ENCODE measurements at regions not wholly inside any gene's neighbourhood (a gene's known extent, or its start where the extent isn't known, plus 50 kb on each side); places are given as distances from the start of the nearest gene placed in this dataset.
A peak's percentile ranks its signal among the peaks of the same experiment; 100 is the strongest.
"Not testable (repeated sequence)": the region's sequence is repeated elsewhere in the genome, so short reads cannot be mapped to it uniquely, and the experiment has no call there.

DNA sequence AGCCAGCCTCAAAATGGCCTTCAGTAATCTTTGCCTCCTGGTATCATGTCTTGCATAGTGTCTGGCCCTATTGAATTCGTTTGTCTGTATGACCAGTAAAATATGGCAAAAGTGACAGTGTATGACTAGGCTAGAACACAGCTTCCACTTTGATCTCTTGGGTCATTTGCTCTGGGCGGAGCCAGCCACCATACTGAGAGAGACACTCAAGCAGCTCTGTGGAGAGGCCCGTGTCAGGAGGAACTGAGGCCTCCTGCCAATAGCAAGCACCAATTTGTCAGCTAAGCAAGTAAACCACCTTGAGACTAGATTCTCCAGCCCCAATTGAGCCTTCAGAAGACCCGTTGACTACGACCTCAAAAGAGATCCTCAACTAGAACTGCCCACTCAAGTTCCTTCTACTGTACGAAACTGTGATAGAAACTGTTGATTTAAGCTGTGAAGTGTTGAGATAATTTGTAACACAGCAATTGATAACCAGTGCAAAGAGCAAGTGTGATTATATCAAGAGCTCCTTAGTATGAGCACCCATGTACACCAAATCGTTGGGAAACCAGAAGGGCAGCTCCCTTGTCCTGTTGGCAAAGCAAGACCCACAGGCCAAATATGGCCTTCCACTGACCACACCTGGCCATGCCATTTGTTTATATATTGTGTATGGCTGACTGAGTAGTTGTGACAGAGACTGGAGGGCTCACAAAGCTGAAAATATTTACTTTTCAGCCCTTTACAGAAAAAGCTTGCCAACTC lies 52.7 kb upstream of the SERBP1 start:
- DNase-seq (ENCODE audit: low spot score), result no peak

DNA sequence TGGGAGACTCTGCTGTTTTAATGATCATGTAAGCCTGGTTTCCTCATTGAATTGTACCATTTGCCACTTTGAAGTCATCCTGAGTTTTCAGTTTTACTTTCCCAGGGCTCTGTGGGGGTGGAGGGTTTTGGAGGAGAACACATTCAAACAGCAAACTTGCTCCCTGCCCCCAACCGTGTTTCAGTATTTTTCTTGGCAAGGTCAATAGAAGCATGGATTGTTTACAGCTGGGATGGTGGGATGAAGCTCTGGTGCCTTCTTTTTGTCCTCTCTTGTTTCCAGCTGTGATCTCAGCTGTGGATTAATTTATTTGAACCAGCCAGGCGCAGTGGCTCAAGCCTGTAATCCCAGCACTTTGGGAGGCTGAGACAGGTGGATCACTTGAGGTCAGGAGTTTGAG lies 54.3 kb upstream of the SERBP1 start:
- no peak for DNase-seq (ENCODE audit: low spot score)

DNA sequence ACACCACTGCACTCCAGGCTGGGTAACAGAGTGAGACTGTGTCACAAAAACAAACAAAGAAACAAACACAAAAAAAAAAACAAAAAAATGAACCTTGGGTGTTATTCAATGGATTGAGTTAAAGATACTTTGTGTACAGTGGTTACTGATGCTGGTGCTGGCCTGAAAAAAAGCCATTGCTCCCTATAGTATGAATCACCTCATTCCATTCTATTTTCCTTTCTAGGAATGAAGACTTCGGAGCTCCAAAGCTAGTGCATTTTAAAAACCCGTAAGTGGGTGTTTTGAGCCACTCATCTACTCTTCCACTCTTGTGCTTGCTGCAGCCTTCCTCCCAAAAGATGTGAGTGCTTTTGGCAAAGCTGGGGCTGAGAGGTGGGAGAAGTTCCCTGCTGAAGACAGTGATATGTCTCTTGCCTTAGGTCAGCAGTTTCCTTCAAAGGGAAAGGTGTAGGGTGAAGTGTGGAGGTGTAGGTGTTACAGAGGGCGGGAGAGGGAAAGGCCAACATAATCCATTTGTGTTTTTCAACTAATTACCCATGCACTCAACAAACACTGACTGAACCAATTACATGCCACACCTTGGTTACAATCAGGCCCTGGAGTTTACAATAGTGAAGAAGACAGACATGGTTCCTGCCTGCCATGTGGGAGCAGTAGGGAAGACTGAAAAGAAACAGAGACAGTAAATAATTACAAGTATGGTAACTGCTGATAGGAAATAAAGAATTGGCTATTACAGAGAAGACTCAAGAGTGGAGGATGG lies 55.0 kb upstream of the SERBP1 start:
- DNase-seq (ENCODE audit: low spot score), result no peak

DNA sequence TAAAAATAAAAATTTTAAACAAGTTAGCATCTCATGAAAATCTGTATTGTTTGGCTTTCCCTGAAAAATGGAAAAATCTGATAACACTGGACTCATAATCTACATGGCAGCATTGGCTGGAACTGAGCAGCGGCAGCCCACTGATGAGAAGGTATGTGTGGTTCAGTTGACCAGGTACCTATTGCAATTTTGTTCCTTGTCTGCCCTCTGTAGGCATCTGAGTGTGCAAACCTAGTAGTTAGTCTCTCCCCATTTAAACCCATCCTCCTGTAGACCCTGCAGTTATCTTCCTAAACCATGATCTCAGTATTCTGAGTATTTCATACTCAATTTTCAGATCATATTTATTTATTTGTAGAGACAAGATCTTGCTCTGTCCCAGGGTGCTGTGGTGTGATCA lies 59.4 kb upstream of the SERBP1 start:
- DNase-seq (ENCODE audit: low spot score), result no peak

DNA sequence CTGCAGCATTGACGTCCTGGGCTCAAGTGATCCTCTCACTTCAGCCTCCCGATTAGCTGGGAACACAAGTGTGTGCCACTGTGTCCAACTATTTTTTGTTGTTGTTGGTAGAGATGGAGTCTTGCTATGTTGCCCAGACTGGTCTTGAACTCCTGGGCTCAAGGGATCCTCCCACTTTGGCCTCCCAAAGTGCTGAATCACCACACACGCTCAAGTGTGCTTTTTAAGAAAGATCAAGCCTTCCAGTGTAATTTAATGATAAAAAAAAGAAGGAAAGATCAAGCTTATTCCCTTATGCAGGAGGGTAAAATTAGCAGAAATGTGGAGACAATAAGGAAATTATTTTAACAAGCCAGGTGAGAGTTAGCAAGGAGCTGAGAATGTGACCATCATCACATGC lies 61.1 kb upstream of the SERBP1 start:
- DNase-seq (ENCODE audit: low spot score), result no peak

DNA sequence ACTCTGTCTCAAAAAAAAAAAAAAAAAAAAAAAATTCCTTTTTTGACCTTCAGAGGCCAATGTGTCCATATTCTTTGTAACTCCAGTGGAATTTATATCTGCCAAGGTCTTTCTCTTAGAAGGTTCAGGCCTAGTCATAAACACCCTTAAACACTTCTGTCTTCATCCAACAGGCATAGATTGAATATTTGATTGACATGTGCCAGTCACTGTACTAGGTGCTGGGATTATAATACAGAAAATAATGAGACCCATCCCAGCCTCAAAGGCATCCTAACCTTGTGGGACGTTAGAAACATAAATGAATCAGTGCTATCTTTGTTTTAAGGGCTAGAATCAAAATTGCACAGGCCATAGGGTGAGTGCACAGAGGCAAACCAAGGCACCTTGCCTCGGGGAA lies 62.9 kb upstream of the SERBP1 start:
- no peak for DNase-seq (ENCODE audit: low spot score)

DNA sequence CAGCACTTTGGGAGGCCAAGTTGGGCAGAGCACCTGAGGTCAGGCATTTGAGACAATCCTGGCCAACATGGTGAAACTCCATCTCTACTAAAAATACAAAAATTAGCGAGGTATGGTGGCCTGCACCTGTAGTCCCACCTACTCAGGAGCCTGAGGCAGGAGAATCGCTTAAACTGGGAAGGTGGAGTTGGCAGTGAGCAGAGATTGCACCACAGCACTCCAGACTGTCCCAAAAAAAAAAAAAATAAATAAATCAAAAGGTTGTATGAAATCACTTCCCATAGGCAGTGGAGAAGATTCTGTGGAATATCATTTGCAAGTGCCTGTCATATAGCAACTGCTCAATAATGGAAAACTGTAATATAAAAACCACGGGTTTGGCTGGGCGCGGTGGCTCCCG lies 65.1 kb upstream of the SERBP1 start:
- DNase-seq (ENCODE audit: low spot score), result no peak

DNA sequence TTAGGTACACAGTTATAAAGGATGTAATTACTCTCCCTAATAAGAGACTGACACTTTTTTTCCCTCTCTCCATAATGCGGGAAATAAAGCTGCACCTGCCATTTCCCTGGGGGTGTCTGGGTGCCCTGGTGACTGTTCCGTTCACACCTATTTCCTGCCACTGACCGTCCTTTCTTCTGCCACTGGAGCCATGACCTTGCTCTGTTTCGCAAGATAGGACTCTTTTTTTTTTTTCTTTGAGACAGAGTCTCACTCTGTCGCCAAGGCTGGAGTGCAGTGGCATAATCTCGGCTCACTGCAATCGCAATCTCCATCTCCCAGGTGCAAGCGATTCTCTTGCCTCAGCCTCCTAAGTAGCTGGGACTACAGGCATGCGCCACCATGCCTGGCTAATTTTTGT lies 66.1 kb upstream of the SERBP1 start:
- no peak for DNase-seq (ENCODE audit: low spot score)

DNA sequence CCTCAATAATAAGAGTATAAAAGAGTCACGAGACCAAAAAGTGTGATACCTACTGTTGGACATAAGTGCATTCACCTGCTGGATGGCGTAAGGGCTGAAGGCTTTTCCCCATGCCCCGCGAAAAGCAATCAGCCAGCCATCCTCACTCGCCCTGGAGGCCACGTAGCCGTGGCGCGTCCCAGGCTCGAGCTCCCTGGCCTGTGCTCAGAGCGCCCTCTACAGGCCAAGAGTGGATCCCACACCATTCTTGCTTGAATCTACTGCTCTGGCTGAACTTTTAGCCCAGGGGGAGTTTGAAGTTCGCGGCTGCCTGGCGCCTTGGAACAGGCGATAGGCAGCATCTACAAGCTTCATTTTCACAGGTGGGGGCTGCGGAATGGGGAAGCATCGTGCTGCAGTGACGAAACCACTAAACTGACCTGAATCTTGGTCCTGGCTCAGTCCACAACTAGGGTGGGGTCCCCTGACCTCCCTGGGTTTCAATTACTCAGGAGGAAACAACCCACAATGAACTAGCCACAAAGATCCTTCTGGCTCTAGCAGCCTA lies 70.3 kb upstream of the SERBP1 start:
- peak; percentile 89 for DNase-seq (ENCODE audit: low spot score)

DNA sequence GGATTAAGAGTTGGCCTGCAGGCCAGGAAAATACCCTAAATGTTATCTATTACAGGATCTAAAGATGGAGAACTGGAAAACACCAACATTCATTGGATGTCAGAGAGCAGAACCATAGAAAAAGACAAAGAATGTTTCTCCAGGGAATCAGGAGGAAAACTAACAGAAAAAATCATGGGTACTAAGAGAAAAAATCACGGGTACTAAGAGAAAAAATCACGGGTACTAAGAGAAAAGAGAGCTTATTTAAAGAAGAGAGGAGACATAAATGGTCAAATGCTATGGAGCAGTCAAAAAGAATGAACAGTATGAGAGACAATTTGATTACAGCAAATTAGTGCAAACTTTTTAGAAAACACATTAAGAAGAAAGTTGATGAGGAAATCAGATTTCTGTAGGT lies 73.8 kb upstream of the SERBP1 start:
- no peak for DNase-seq (ENCODE audit: low spot score)

DNA sequence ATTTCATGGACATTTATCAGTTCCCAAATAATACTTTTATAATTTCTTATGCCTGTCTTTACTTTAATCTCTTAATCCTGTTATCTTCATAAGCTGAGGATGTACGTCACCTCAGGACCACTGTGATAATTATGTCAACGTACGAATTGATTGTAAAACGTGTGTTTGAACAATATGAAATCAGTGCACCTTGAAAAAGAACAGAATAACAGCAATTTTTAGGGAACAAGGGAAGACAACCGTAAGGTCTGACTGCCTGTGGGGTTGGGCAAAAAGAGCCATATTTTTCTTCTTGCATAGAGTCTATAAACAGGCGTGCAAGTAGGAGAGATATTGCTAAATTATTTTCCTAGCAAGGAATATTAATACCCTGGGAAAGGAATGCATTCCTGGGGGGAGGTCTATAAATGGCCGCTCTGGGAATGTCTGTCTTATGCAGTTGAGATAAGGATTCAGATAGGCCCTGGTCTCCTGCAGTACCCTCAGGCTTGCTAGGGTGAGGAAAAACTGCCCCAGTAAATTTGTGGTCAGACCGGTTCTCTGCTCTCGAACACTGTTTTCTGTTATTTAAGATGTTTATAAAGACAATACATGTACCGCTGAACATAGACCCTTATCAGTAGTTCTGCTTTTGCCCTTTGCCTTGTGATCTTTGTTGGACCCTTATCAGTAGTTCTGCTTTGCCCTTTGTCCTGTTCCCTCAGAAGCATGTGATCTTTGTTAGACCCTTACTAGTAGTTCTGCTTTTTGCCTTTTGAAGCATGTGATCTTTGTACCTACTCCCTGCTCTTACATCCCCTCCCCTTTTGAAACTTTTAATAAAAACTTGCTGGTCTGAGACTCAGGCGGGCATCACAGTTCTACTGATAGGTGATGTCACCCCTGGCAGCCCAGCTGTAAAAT lies 83.4 kb upstream of the SERBP1 start:
- DNase-seq (ENCODE audit: low spot score), result not testable (repeated sequence)

DNA sequence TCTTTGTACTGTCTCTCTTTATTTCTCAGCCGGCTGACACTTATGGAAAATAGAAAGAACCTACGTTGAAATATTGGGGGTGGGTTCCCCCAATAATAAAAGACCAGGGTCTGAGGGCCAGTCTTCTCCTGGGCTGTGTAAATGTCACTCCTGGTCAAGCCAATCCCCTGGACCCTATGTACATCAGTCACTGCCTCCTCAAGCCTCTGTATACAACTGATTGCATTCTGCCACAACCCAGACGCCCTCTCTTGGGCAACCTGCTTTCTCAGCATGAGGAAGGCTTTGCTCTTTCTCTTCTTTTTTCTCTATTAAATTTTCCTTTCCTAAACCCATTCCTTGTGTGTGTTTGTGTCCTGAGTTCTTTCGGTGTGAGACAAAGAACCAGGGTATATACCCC lies 84.1 kb upstream of the SERBP1 start:
- no peak for DNase-seq (ENCODE audit: low spot score)

DNA sequence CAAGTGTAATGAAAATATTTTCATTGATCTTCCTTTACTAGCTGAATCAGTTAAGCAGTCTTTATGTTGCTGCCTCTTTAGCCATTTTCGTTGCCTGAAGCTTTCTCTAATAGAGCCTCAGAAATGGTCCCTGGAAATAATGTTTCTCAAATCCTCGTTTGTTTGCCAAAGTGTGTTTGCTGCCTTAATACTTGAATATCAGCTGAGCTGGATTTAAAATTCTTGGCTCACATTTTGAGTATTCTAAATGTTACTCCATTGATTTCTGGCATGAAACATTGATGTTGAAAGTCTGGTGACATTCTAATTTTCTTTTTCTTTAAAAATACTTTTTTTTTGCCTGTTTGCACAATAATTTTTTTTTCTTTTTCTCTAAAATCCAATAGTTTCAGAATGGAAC lies 84.6 kb upstream of the SERBP1 start:
- DNase-seq (ENCODE audit: low spot score), result no peak

DNA sequence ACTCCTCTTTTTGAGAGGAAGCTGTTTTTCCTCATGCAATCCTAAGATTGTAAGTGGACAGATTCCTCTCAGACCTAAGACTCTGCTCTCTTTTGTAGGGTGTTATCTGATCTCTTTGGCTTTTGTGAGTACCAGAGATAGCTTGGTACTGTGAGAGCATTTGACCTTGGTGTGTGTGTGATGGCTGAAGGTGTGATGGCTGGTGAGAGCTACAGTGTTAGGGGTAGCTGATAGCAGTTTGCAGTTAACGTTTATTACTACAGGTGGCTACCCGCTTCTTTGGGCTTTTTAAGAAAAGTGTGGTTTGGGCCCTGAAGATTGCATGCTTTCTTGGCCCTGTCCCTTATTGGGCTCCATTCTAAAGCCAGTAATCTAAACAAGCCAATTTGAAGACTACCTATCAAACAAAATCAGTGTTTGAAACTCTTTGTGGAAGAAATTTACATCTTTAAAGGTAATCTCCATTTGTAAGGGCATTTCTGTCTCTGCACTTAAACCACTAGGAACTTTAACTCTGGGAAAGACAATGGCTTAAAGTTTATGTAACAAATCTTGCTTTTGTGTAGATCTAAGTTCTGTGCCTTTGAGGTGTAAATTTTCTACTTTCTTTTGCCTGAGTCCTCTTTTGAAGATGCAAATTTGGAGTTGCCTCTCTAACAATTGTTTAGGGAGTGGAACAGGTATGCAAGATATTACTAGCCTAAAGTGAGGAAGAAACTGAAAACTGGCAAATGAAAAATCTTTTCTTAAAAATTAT lies 85.3 kb upstream of the SERBP1 start:
- DNase-seq (ENCODE audit: low spot score), result no peak

DNA sequence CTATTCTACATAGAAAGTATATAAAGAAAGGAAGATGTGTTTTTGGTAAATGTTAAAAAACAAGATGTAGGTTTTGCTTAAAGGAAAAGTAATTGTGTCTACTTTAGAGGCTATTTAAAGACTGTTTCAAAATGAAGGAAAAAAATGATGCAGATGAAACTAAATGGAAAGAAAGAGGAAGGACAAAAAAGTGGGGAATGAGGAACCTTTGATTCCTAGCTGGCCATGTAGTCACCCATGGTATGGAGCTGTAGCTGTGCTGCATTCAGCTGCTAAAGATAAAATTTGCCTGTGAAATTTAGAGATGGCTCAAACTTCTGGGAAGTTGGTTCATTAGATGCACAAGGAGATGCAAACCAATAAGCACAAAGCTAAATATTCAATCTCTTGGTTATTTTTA lies 86.8 kb upstream of the SERBP1 start:
- no peak for DNase-seq (ENCODE audit: low spot score)

DNA sequence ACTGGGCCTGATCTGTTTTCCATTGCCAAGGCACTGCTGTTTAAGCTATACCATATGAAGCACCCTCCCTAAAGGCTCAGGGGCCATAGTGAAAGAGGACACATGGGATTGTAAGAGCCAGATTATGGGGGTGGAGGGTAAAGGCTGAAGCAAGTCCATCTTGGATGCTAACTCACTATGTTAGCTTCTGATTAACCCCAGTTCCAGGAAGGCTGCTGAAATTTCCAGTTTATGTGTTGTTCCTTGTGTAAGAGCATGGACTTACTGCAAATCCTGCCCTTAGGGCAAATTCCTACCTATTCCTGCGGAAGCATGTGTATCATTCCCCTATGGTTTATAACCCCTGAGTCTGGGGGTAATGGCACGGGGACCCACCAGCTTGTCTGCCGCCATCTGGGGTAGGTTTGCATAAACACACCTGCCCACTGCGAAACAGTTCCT lies 91.8 kb upstream of the SERBP1 start:
- DNase-seq (ENCODE audit: low spot score), result no peak

DNA sequence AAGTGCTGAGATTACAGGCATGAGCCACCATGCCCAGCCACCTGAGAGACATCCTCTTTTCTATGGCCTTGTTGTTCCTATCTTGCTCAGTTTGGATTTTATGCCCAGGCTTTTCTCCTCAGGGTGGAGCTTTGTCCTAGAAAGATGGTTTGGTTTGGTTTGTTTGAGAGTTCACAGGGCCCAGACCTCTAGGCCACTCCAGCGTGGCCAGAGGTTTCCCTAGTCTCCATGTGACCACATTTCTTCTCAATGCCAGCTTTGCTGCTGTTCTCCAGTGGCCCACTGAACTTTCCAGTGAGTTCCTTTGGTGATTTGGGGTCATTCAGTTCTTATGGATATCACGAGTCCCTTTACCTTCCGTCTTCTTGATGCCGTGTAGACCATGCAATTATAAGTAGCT lies 92.6 kb upstream of the SERBP1 start:
- DNase-seq (ENCODE audit: low spot score), result no peak

DNA sequence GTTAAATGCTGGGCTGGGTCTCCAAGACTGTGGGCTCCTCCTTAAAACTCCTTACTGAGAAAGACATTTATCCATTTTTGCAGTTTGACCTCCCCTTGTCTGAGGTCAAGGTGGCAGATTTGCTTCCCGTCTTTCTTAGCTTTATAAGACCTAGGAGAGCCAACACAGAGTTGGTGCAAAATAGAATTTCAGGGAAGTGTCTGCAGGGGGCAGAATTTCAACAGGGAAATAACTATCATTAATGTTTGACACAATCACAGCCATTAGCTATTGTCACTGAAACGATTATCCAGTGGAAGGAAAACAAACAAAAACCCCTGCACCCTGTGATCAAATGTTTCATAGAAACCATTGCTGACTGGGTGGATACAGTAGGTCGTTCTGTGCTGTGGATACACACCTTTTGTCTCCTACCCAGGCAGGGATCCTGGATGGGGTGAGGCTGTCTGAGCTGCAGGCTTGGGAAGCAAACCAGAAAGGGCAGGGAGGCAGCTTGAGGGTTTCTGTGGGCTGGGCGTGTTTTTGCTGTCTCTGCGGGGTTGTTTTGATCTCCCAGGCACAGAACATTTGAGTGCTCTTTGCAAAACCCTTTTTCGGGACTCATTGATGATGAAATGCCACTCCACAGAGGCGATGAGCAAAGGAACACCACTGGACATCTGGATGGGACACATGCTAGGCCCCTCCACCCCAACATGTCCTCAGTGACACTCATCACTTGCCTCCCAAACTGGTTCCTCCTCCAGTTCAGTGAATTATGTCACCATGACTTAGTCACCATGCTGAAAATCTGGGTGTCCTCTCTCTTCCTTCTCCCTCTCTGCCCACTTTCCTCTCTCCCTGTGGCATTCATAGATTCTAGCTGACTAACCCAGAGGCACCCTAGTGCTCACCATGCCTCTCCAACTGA lies 94.2 kb upstream of the SERBP1 start:
- no peak for DNase-seq (ENCODE audit: low spot score)

DNA sequence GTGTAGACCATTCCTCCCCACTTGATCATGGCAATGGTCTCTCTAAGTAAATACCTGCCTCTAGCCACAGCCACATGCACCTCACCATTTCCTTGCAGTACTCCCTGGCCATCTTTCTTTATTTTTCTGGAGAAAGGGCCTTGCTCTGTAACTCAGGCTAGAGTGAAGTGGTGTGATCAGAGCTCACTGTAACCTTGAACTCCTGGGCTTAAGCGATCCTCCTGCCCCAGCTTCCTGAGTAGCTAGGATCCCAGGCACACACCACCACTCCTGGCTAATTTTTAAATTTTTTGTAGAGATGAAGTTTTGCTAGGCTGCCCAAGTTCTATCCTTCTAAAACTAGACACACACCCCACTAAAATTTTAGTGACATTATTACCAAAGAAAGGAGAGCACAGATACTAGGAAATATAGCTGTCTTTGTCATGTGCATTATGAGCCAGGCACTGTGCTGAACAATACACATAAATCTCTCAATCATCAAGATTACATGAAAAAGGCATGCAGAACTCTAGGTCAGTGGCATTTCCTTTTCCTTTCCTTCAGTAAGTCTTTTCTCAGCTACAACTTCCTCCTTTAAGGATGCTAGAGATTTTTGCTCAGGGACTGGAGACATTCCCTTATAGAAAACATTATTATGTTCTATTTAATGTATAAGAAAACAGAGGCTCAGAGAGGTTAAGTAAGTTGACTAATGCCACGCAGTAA lies 95.0 kb upstream of the SERBP1 start:
- DNase-seq (ENCODE audit: low spot score), result no peak

DNA sequence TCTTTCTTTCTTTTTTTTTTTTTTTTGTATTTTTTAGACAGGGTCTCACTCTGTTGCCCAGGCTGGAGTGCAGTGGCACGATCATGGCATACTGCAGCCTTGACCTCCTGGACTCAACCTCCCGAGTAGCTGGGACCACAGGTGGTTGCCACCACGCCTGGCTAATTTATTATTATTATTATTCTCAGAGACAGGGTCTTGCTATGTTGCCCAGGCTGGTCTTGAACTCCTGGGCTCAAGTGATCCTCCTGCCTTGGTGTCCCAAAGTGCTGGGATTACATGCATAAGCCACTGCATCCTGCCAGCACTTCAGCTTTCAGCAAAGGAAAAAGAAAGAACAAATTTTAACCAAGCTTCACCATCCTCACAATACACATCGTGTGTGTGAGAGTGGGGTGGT lies 97.9 kb upstream of the SERBP1 start:
- no peak for DNase-seq (ENCODE audit: low spot score)

Measured in Ammon's horn (tissue), 1 donor.